ENCODE measurements at regions not wholly inside any gene's neighbourhood (a gene's known extent, or its start where the extent isn't known, plus 50 kb on each side); places are given as distances from the start of the nearest gene placed in this dataset.
"Not testable (repeated sequence)": the region's sequence is repeated elsewhere in the genome, so short reads cannot be mapped to it uniquely, and the experiment has no call there.

DNA sequence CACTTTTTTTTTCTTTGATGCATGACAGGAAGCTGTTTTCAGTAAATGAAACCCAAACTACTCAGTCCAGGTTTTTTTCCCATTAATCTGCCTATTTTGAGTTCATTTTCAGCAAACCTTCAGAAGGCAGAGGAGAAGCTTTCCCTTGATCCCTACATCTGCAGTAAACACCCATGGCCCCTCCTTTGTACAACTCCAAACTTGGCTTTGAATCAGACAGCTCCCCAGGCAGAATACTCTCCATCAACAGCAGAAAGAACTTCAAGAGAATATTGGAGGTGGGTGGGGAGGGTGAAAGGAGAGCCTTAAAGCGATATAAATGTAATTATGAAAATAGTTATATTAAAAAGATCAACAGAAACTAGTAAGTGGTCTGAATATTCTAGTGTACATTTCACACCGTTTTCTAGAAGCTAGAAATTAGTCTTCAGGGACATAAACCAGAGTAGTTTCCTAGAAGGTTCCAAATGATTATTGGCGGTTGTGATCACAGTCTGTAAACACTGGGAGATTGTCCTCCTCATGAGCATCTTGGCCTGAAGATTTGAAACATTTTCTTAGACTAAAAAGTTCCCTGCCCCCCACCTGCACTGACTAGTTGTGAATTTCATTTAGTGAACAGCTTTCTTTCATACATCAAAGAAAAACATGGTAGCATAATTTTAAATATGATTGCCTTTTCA, 75.1 kb upstream of the STK39 start:
- H3K4me3 ChIP-seq (ENCODE audit: low read length): no peak overlapping the region
- H3K27me3 ChIP-seq (replicated peaks; ENCODE audit: control insufficient read depth, insufficient read depth, low read length): peaks cover 11% of the 10 kb centered on the region
- H3K9me3 ChIP-seq (ENCODE audit: control insufficient read depth, low read length): no peaks in the 10 kb centered on the region
- no peak for DNase-seq (ENCODE audit: low read depth)
- no peaks in the 10 kb centered on the region for H3K36me3 ChIP-seq (ENCODE audit: control insufficient read depth, insufficient read depth, low read length, severe bottlenecking)
- H3K4me1 ChIP-seq (ENCODE audit: control insufficient read depth, insufficient read depth, low read length): peaks cover 15% of the 10 kb centered on the region
- H3K9ac ChIP-seq (ENCODE audit: low read length): no peak overlapping the region

DNA sequence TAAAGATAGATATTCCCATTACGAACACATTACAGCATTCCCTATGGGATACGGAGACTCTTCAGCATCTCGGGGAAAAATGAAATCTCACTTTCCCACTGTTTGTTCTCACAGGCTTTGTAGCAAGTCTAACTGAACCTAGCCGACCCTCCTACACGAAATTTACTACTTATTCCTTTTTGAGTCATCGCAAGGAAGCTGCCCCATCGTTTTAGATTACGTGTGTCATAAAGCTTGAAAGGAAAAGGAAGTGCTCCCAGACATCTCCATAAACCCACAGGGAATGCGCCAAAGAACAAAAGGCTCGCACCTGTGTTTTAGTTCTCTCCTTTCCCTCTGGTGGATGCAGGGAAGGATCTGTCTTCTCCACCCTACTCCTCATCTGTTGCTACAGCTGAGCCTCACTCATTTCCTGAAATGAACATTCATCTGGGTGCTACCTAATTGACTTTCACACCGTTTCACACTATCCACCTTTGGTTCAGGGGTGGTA, 76.2 kb upstream of the STK39 start:
- H3K9ac ChIP-seq (ENCODE audit: low read length): no peak overlapping the region
- H3K9me3 ChIP-seq (ENCODE audit: control insufficient read depth, low read length): no peaks in the 10 kb centered on the region
- no peaks in the 10 kb centered on the region for H3K36me3 ChIP-seq (ENCODE audit: control insufficient read depth, insufficient read depth, low read length, severe bottlenecking)
- H3K4me3 ChIP-seq (ENCODE audit: low read length): no peak overlapping the region
- DNase-seq (ENCODE audit: low read depth): no peak
- peaks cover 11% of the 10 kb centered on the region for H3K27me3 ChIP-seq (replicated peaks; ENCODE audit: control insufficient read depth, insufficient read depth, low read length)
- peaks cover 15% of the 10 kb centered on the region for H3K4me1 ChIP-seq (ENCODE audit: control insufficient read depth, insufficient read depth, low read length)

DNA sequence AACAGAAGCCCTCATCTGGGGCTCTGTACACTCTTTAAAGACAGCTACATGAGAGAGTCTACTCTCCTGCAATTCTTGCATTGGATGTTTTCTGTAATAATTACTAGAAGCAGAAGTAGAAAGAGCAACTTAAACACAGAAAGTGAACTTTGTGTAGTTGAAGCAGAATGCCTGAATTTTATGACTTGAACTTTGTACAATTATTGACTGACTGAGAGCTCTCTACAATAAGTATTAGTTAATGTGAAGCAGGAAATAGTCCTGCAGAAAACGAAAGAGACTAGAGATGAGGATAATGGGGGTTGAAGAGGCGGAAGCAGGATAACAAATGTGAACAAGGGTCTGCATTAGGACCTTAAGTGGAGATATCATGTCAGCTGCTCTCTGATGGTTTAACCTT, 79.2 kb upstream of the STK39 start:
- Histone ChIP-seq H3K36me3 (ENCODE audit: control insufficient read depth, insufficient read depth, low read length, severe bottlenecking) (no peaks in the 10 kb centered on the region), H3K9me3 (ENCODE audit: control insufficient read depth, low read length) (peaks cover 14% of the 10 kb centered on the region), H3K4me3 (ENCODE audit: low read length) (no peak overlapping the region), H3K4me1 (ENCODE audit: control insufficient read depth, insufficient read depth, low read length) (peaks cover 3% of the 10 kb centered on the region), H3K27me3 (replicated peaks; ENCODE audit: control insufficient read depth, insufficient read depth, low read length) (peaks cover 11% of the 10 kb centered on the region), H3K9ac (ENCODE audit: low read length) (no peak overlapping the region)
- no peak for DNase-seq (ENCODE audit: low read depth)

DNA sequence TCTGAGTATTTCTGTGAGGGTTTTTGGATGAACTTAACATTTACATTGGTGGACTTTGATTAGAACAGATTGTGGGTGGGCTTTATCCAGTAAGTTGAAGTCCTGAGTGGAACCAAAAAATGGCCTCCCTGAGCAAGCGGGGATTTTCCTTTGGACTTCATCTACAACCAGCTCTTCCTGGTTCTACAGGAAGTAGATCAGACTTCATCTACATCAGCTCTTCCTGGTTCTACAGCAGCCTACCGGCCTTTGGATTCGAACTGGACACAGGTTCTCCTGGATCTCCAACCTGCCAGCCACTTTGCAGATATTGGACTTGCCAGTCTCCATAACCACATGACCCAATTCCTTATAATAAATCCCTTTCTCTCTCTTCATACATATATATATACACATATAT, 79.9 kb upstream of the STK39 start:
- Histone ChIP-seq H3K9ac (ENCODE audit: low read length) (no peak overlapping the region), H3K9me3 (ENCODE audit: control insufficient read depth, low read length) (peaks cover 14% of the 10 kb centered on the region), H3K4me3 (ENCODE audit: low read length) (no peak overlapping the region), H3K27me3 (replicated peaks; ENCODE audit: control insufficient read depth, insufficient read depth, low read length) (peaks cover 11% of the 10 kb centered on the region), H3K4me1 (ENCODE audit: control insufficient read depth, insufficient read depth, low read length) (peaks cover 3% of the 10 kb centered on the region), H3K36me3 (ENCODE audit: control insufficient read depth, insufficient read depth, low read length, severe bottlenecking) (no peaks in the 10 kb centered on the region)
- DNase-seq (ENCODE audit: low read depth): no peak

DNA sequence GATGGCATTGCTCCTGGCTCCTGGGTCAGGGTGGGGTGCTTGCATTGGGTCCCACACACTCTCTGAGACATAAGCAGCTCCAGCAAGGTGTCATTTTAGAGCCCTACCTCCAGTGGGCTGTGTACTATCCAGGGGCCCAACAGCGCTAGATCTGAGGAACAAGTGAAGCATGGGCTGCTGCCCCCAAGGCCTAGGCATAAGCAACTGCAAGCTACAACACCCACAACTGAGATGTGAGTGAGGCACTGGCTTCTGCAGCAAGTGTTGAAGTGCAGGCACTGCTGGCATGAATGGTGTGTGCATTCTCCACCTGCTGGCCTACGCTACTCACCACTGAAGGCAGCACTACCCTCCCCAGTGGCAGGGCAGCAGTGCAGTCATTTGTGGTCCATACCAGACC, 81.0 kb upstream of the STK39 start:
- no peak overlapping the region for H3K4me3 ChIP-seq (ENCODE audit: low read length)
- no peaks in the 10 kb centered on the region for H3K36me3 ChIP-seq (ENCODE audit: control insufficient read depth, insufficient read depth, low read length, severe bottlenecking)
- peaks cover 1% of the 10 kb centered on the region for H3K4me1 ChIP-seq (ENCODE audit: control insufficient read depth, insufficient read depth, low read length)
- peaks cover 11% of the 10 kb centered on the region for H3K27me3 ChIP-seq (replicated peaks; ENCODE audit: control insufficient read depth, insufficient read depth, low read length)
- H3K9ac ChIP-seq (ENCODE audit: low read length): no peak overlapping the region
- no peak for DNase-seq (ENCODE audit: low read depth)
- peaks cover 14% of the 10 kb centered on the region for H3K9me3 ChIP-seq (ENCODE audit: control insufficient read depth, low read length)

DNA sequence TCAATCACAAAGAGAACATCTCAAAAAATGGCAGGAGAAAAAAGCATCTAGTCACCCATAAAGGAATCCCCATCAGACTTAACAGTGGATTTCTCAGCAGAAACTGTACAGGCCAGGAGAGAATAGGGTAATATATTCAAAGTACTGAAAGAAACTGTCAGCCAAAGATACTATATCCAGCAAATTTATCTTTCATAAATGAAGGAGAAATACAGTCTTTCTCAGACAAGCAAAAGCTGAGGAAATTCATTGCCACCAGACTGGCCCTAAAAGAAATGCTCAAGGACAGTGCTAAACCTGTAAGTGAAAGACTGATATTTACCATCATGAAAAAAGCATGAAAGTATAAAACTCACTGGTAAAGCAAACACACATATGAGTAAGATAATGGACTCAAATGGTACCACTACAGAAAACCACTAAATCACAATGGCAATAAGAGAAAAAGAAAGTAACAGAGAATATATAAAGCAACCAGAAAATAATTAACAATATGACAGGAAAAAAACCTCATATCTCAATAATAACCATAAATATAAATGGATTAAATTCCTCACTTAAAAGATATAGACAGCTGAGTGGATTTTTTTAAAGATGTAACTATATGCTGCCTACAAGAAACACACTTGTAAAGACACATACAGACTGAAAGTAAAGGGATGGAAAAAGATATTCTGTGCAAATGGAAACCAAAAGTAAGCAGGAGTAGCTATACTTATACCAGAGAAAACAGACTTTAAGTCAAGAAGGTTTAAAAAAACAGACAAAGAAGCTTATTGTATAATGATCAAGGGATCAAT, 83.4 kb upstream of the STK39 start:
- H3K9ac ChIP-seq (ENCODE audit: low read length): no peak overlapping the region
- DNase-seq (ENCODE audit: low read depth): no peak
- H3K4me1 ChIP-seq (ENCODE audit: control insufficient read depth, insufficient read depth, low read length): no peaks in the 10 kb centered on the region
- H3K36me3 ChIP-seq (ENCODE audit: control insufficient read depth, insufficient read depth, low read length, severe bottlenecking): no peaks in the 10 kb centered on the region
- H3K9me3 ChIP-seq (ENCODE audit: control insufficient read depth, low read length): peaks cover 14% of the 10 kb centered on the region
- no peak overlapping the region for H3K4me3 ChIP-seq (ENCODE audit: low read length)
- H3K27me3 ChIP-seq (replicated peaks; ENCODE audit: control insufficient read depth, insufficient read depth, low read length): no peaks in the 10 kb centered on the region

DNA sequence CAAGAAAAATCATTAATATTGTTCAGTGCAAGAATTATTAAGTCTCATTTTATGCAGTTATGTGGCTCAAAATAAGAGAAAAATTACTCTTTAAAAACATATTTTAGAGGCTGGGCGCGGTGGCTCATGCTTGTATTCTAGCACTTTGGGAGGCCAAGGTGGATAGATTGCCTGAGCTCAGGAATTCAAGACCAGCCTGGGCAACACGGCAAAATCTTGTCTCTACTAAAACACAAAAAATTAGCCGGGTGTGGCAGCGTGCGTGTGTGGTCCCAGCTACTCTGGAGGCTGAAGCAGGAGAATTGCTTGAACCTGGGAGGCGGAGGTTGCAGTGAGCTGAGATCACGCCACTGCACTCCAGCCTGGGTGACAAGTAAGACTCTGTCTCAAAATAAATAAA, 87.9 kb upstream of the STK39 start:
- H3K9me3 ChIP-seq (ENCODE audit: control insufficient read depth, low read length): peaks cover 14% of the 10 kb centered on the region
- H3K9ac ChIP-seq (ENCODE audit: low read length); H3K36me3 ChIP-seq (ENCODE audit: control insufficient read depth, insufficient read depth, low read length, severe bottlenecking); H3K4me3 ChIP-seq (ENCODE audit: low read length); DNase-seq (ENCODE audit: low read depth); H3K27me3 ChIP-seq (replicated peaks; ENCODE audit: control insufficient read depth, insufficient read depth, low read length); H3K4me1 ChIP-seq (ENCODE audit: control insufficient read depth, insufficient read depth, low read length): not testable (repeated sequence)

DNA sequence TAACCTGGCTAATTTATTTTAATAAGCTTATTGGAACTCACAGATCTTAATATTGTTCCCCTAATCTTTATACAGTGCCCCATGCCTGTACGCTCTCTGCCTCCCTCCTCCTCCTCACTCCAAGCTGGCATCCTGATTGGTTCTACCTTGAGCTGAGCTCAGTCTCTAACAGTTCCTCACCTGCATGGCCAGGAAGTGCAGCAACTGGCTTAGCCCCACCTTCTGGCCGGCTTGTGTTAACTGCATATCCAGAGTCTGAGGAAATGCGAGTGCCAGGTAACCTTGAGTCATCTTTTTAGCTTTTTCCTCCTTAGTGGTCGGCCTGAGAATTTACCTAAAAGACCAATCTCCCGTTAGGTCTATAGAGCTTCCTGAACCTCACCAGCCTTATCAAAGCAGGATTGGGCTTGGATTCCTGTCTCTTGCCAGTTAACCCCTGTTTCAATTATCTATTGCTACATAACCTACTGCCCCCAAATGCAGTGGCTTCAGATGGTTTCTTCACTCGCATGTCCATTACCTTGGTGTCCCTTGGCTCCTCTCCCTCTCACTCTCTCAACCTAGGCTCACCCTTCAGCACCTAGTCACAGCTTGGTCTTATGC, 89.5 kb upstream of the STK39 start:
- H3K9ac ChIP-seq (ENCODE audit: low read length): no peak overlapping the region
- no peaks in the 10 kb centered on the region for H3K4me1 ChIP-seq (ENCODE audit: control insufficient read depth, insufficient read depth, low read length)
- H3K9me3 ChIP-seq (ENCODE audit: control insufficient read depth, low read length): no peaks in the 10 kb centered on the region
- no peaks in the 10 kb centered on the region for H3K27me3 ChIP-seq (replicated peaks; ENCODE audit: control insufficient read depth, insufficient read depth, low read length)
- no peaks in the 10 kb centered on the region for H3K36me3 ChIP-seq (ENCODE audit: control insufficient read depth, insufficient read depth, low read length, severe bottlenecking)
- DNase-seq (ENCODE audit: low read depth): no peak
- no peak overlapping the region for H3K4me3 ChIP-seq (ENCODE audit: low read length)

DNA sequence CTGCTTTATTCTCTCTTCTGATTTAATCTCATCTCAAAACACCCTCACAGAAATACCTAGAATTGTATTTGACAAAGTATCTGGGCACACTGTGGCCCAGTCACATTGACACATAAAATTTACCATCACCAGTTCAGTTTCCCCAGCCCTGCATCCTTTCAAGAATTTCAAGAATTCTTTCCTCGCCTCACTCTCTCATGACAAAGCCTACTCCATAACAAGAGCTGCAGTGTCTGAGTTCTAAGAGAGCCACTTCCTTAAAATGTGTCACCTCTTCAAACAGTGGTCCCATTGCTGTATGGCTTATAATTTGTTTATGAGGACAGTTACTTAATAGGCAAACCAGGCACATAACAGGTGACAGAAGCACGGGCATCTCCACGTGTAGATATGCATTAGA, 90.9 kb upstream of the STK39 start:
- Histone ChIP-seq H3K9ac (ENCODE audit: low read length) (no peak overlapping the region), H3K36me3 (ENCODE audit: control insufficient read depth, insufficient read depth, low read length, severe bottlenecking) (no peaks in the 10 kb centered on the region), H3K4me3 (ENCODE audit: low read length) (no peak overlapping the region), H3K27me3 (replicated peaks; ENCODE audit: control insufficient read depth, insufficient read depth, low read length) (no peaks in the 10 kb centered on the region), H3K9me3 (ENCODE audit: control insufficient read depth, low read length) (no peaks in the 10 kb centered on the region), H3K4me1 (ENCODE audit: control insufficient read depth, insufficient read depth, low read length) (peaks cover under 1% of the 10 kb centered on the region)
- DNase-seq (ENCODE audit: low read depth): no peak

DNA sequence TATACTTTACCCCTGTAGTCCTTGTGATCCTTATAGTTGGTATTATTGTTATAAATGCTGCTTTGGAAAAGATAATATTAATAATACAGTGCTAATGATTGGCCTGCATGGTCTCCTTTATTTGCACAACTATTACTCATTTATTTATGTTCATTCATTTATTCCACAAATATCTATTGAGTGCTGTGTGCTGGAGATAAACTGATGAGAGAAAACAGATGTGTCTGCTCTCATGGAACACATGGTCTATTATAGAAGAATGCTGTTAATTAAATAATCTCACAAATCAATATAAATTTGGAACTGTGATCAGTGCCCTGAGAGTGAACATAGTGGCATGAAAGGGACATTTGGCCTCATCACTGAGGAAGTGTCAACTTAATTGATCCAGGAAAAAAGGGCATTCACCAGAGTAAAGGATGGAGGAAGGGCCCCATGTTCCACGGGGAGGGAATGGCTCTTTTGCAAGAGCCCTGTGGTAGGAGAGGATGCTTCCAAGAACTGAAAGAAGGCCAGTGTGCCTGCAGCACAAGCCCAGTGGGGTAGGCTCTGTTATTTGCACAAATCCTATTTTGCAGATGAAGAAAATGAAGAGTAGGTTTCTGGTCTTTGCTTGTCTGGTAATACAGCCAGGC, 91.5 kb upstream of the STK39 start:
- Histone ChIP-seq H3K36me3 (ENCODE audit: control insufficient read depth, insufficient read depth, low read length, severe bottlenecking) (no peaks in the 10 kb centered on the region), H3K4me3 (ENCODE audit: low read length) (no peak overlapping the region), H3K9me3 (ENCODE audit: control insufficient read depth, low read length) (no peaks in the 10 kb centered on the region), H3K27me3 (replicated peaks; ENCODE audit: control insufficient read depth, insufficient read depth, low read length) (no peaks in the 10 kb centered on the region), H3K4me1 (ENCODE audit: control insufficient read depth, insufficient read depth, low read length) (peaks cover 4% of the 10 kb centered on the region), H3K9ac (ENCODE audit: low read length) (no peak overlapping the region)
- no peak for DNase-seq (ENCODE audit: low read depth)

DNA sequence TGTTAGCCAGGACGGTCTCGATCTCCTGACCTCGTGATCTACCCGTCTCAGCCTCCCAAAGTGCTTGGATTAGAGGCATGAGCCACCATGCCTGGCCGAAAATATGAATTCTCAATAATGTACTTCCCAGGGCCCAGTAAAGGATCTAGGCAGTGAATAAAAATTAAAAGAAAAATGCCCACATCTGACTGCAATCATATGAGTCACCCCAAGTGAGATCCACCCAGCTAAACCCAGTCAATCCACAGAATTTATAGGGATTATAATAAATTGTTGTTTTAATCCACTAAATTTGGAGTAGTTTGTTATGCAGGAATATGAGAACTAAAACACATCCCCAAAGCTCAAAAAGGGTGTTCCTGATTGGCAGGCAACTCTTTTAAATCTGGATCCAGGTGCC, 93.5 kb upstream of the STK39 start:
- Histone ChIP-seq H3K4me1 (ENCODE audit: control insufficient read depth, insufficient read depth, low read length) (peaks cover 4% of the 10 kb centered on the region), H3K27me3 (replicated peaks; ENCODE audit: control insufficient read depth, insufficient read depth, low read length) (no peaks in the 10 kb centered on the region), H3K9ac (ENCODE audit: low read length) (no peak overlapping the region), H3K9me3 (ENCODE audit: control insufficient read depth, low read length) (no peaks in the 10 kb centered on the region), H3K4me3 (ENCODE audit: low read length) (no peak overlapping the region), H3K36me3 (ENCODE audit: control insufficient read depth, insufficient read depth, low read length, severe bottlenecking) (no peaks in the 10 kb centered on the region)
- DNase-seq (ENCODE audit: low read depth): peak; percentile 24

All from adipocyte (in vitro differentiated cells).